ENCODE measurements at regions not wholly inside any gene's neighbourhood (a gene's known extent, or its start where the extent isn't known, plus 50 kb on each side); places are given as distances from the start of the nearest gene placed in this dataset.

- H3K9me3 ChIP-seq (ENCODE audit: control insufficient read depth, insufficient read depth, low read depth, low read length) = no peaks in the 10 kb centered on the region
- no peak overlapping the region for H3K4me3 ChIP-seq (ENCODE audit: low read depth, low read length)
- H3K27me3 ChIP-seq (ENCODE audit: control insufficient read depth, insufficient read depth, low read length) = peaks cover 11% of the 10 kb centered on the region; the same call in 1 of the 2 replicates
- peaks cover 4% of the 10 kb centered on the region; the same call in 1 of the 2 replicates for H3K4me1 ChIP-seq (ENCODE audit: control insufficient read depth, insufficient read depth, low read length)
- no peak overlapping the region for H3K9ac ChIP-seq (ENCODE audit: low read length)
- no peak overlapping the region for H3K27ac ChIP-seq (ENCODE audit: low read depth, low read length)
- no peaks in the 10 kb centered on the region for H3K36me3 ChIP-seq (ENCODE audit: control insufficient read depth, insufficient read depth, low read length)
These were observed 115.5 kb downstream of the PAPOLA start for GRCh38 chr14:96617635-96618034.

DNA sequence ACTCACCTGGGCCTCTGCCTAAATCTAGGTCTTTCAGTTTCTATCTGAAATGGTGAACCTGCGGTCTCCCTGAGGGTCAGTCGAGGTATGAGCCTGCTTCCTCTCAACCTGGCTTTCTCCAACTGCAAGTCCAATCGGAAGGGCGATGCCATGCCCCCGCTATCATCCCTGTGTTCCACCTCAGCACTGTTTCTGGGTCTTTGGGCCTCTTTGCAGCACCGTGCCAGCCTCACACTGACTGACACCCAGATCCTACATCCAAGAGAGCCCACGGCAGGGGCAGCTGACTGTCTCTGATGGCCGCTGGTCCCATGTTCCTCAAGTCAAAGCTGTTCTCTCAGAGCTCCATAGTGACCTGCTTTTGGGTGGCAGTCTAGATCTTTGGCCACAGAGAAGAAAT lies 120.7 kb downstream of the PAPOLA start:
- Histone ChIP-seq H3K36me3 (ENCODE audit: control insufficient read depth, insufficient read depth, low read length) (no peaks in the 10 kb centered on the region), H3K9ac (ENCODE audit: low read length) (no peak overlapping the region), H3K9me3 (ENCODE audit: control insufficient read depth, insufficient read depth, low read depth, low read length) (no peaks in the 10 kb centered on the region), H3K4me3 (ENCODE audit: low read depth, low read length) (no peak overlapping the region), H3K27me3 (ENCODE audit: control insufficient read depth, insufficient read depth, low read length) (peaks cover 1% of the 10 kb centered on the region; the same call in 1 of the 2 replicates), H3K27ac (ENCODE audit: low read depth, low read length) (no peak overlapping the region), H3K4me1 (ENCODE audit: control insufficient read depth, insufficient read depth, low read length) (no peaks in the 10 kb centered on the region)

DNA sequence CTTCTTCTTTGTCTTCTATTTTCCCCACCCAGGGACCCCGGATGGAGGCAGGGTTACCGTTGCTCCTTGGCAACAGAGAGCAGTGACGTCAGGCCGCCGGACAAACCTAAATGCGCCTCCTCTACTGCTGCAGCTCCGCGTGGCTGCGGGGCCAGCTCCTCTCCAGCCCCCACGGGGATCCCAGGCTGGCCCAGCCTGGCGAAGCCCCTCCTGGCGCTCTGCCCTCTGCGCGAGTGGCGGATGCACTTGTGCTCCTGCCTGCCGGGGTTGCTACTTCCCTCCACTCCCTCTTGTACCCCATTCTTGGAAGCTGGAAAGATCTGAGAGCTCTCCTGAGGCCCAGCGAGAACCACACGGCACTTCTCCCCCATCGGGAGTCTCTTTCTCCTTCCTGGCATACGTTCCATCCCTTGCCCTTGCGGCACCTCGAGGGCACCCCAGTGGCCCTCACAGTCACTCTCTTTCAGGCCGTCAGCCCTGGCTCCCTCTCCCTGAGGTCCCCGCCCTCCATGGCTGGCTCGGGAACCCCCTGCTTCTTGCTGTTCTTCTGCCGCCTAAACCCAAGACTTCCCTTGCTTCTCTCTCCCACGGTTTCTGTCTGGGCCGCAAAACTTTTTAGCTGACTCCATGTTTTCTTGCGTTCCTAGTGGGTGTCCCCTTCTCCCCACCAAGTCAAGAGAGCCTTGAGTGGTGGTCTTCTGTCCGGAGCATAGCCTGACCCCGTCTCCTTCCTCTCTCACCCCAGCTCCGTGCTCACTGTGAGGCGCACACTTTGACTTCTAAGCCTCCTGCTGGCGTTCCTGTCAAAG lies 121.7 kb downstream of the PAPOLA start:
- H3K27ac ChIP-seq (ENCODE audit: low read depth, low read length) = no peak overlapping the region
- H3K27me3 ChIP-seq (ENCODE audit: control insufficient read depth, insufficient read depth, low read length) = peaks cover 5% of the 10 kb centered on the region; the same call in 1 of the 2 replicates
- H3K9ac ChIP-seq (ENCODE audit: low read length) = no peak overlapping the region

GRCh38 chr14:96624661-96625425 lies 122.7 kb downstream of the PAPOLA start:
- Histone ChIP-seq H3K9ac (ENCODE audit: low read length) (no peak overlapping the region), H3K4me1 (ENCODE audit: control insufficient read depth, insufficient read depth, low read length) (no peaks in the 10 kb centered on the region), H3K36me3 (ENCODE audit: control insufficient read depth, insufficient read depth, low read length) (no peaks in the 10 kb centered on the region), H3K4me3 (ENCODE audit: low read depth, low read length) (no peak overlapping the region), H3K27ac (ENCODE audit: low read depth, low read length) (no peak overlapping the region), H3K27me3 (ENCODE audit: control insufficient read depth, insufficient read depth, low read length) (peaks cover 5% of the 10 kb centered on the region; the same call in 1 of the 2 replicates), H3K9me3 (ENCODE audit: control insufficient read depth, insufficient read depth, low read depth, low read length) (peaks cover 3% of the 10 kb centered on the region; the same call in 1 of the 2 replicates)

More for the DNA sequence above, 121.7 kb downstream of the PAPOLA start:
- H3K4me1 ChIP-seq (ENCODE audit: control insufficient read depth, insufficient read depth, low read length) = no peaks in the 10 kb centered on the region
- H3K36me3 ChIP-seq (ENCODE audit: control insufficient read depth, insufficient read depth, low read length) = no peaks in the 10 kb centered on the region
- no peak overlapping the region for H3K4me3 ChIP-seq (ENCODE audit: low read depth, low read length)
- no peaks in the 10 kb centered on the region for H3K9me3 ChIP-seq (ENCODE audit: control insufficient read depth, insufficient read depth, low read depth, low read length)

DNA sequence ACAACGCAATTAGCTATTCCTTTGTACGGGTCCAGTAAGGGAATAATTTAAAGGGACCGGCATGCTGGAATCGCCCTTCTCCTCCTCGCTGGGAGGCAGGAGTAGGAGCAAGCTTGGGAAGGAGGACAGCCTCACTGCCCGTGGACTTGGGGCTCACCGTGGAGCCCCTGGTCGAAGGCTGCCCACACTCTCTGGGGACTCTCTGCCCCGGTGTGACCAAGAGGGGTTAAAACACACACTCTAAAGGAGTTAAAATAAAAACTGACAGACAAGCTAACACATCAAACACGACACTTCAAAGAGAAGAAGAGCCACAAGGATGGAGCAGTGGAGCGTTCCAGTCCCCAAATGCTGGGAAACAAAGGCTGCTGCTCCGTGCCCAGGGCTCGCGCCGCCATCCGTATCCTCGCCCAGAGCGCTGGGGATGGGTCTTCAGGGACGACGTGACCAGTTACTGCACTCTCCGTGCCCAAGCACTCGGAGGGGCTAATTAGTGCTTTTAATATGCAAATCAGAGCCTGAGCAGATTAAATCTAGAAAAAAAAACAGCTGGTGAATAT lies 123.3 kb downstream of the PAPOLA start:
- Histone ChIP-seq H3K9me3 (ENCODE audit: control insufficient read depth, insufficient read depth, low read depth, low read length) (peaks cover 7% of the 10 kb centered on the region), H3K27me3 (ENCODE audit: control insufficient read depth, insufficient read depth, low read length) (peaks cover 5% of the 10 kb centered on the region; the same call in 1 of the 2 replicates), H3K9ac (ENCODE audit: low read length) (no peak overlapping the region), H3K36me3 (ENCODE audit: control insufficient read depth, insufficient read depth, low read length) (no peaks in the 10 kb centered on the region), H3K27ac (ENCODE audit: low read depth, low read length) (no peak overlapping the region), H3K4me1 (ENCODE audit: control insufficient read depth, insufficient read depth, low read length) (no peaks in the 10 kb centered on the region), H3K4me3 (ENCODE audit: low read depth, low read length) (no peak overlapping the region)

DNA sequence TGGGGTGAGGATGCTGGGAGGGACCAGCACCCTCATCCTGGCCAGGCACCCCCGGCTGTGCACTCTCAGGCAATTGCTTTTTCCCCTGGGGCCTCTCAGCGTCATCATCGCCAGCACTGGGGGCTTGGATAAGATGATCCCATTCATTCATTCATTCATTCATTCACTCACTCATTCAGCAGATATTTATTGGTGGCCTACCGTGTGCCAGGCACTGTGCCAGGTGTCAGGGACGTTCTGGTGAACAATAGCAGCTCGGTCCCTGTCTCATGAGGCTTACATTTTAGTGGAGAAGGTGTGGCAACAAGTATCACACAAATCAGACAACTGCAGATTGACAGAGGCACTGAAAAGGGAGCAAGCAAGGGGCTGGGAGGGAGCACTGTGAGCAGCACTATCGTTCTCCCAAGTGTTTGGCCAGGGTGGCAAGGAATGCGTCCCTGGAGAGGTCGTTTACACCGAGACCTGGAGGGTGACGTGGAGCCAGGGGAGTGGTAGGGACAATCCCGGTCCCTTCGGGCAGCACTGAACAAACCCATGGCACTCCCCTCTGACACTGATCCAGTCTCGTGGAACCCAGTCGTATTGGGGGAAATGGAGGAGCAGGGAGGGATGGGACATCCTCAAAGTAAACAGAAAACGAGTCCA lies 124.1 kb downstream of the PAPOLA start:
- no peak overlapping the region for H3K4me3 ChIP-seq (ENCODE audit: low read depth, low read length)

GRCh38 chr14:96626916-96627315 lies 124.7 kb downstream of the PAPOLA start:
- Histone ChIP-seq H3K4me3 (ENCODE audit: low read depth, low read length) (no peak overlapping the region), H3K36me3 (ENCODE audit: control insufficient read depth, insufficient read depth, low read length) (no peaks in the 10 kb centered on the region), H3K4me1 (ENCODE audit: control insufficient read depth, insufficient read depth, low read length) (no peaks in the 10 kb centered on the region), H3K27me3 (ENCODE audit: control insufficient read depth, insufficient read depth, low read length) (peaks cover 5% of the 10 kb centered on the region; the same call in 1 of the 2 replicates), H3K9me3 (ENCODE audit: control insufficient read depth, insufficient read depth, low read depth, low read length) (peaks cover 7% of the 10 kb centered on the region), H3K27ac (ENCODE audit: low read depth, low read length) (no peak overlapping the region), H3K9ac (ENCODE audit: low read length) (no peak overlapping the region)

More for the DNA sequence above, 124.1 kb downstream of the PAPOLA start:
- Histone ChIP-seq H3K9me3 (ENCODE audit: control insufficient read depth, insufficient read depth, low read depth, low read length) (peaks cover 7% of the 10 kb centered on the region), H3K27me3 (ENCODE audit: control insufficient read depth, insufficient read depth, low read length) (peaks cover 5% of the 10 kb centered on the region; the same call in 1 of the 2 replicates), H3K36me3 (ENCODE audit: control insufficient read depth, insufficient read depth, low read length) (no peaks in the 10 kb centered on the region), H3K27ac (ENCODE audit: low read depth, low read length) (no peak overlapping the region), H3K4me1 (ENCODE audit: control insufficient read depth, insufficient read depth, low read length) (no peaks in the 10 kb centered on the region), H3K9ac (ENCODE audit: low read length) (no peak overlapping the region)

DNA sequence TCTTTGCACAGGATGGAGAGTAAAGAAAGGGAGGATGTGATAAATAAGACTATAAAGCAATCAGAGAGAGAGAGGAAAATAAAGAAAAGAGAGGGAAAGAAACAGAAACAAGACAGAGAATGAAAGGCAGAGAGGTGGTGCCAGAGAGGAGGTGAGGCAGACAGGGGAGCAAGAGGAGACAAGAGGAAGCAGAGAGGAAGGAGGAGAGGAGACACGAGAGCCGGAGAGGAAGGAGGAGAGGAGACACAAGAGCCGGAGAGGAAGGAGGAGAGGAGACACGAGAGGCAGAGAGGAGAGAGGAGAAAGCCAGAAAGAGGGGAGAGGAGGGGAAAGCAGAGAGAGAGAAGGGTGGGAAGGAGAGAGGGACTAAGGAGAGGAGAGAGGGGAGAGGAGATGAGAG lies 125.2 kb downstream of the PAPOLA start:
- Histone ChIP-seq H3K27ac (ENCODE audit: low read depth, low read length) (no peak overlapping the region), H3K9ac (ENCODE audit: low read length) (no peak overlapping the region), H3K27me3 (ENCODE audit: control insufficient read depth, insufficient read depth, low read length) (peaks cover 5% of the 10 kb centered on the region; the same call in 1 of the 2 replicates), H3K4me3 (ENCODE audit: low read depth, low read length) (no peak overlapping the region), H3K4me1 (ENCODE audit: control insufficient read depth, insufficient read depth, low read length) (no peaks in the 10 kb centered on the region), H3K36me3 (ENCODE audit: control insufficient read depth, insufficient read depth, low read length) (no peaks in the 10 kb centered on the region), H3K9me3 (ENCODE audit: control insufficient read depth, insufficient read depth, low read depth, low read length) (peaks cover 7% of the 10 kb centered on the region)

- Histone ChIP-seq H3K4me1 (ENCODE audit: control insufficient read depth, insufficient read depth, low read length) (no peaks in the 10 kb centered on the region), H3K9ac (ENCODE audit: low read length) (no peak overlapping the region)
These were observed 125.9 kb downstream of the PAPOLA start for GRCh38 chr14:96627811-96628775.

DNA sequence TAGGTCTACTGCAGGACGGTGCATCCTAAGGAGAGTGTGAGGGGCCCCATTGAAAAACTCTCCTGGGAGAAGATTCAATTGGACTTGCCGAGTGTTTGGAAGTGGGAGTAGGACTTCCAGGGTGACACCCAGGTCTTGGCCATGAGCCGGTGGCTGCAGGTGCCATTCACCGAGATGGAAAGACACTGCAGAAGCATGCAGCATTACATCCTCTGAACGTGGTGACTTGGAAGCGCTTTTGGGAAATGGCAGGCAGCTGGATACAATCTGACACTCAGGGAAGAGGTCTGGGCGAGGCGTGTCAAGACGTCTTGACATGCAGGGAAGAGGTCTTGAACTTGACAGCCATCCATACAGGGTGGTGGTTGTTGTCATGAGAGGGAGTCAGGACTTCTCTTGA lies 126.9 kb downstream of the PAPOLA start:
- no peaks in the 10 kb centered on the region for H3K4me1 ChIP-seq (ENCODE audit: control insufficient read depth, insufficient read depth, low read length)
- H3K9me3 ChIP-seq (ENCODE audit: control insufficient read depth, insufficient read depth, low read depth, low read length) = peaks cover 7% of the 10 kb centered on the region
- no peak overlapping the region for H3K27ac ChIP-seq (ENCODE audit: low read depth, low read length)
- H3K9ac ChIP-seq (ENCODE audit: low read length) = no peak overlapping the region
- H3K27me3 ChIP-seq (ENCODE audit: control insufficient read depth, insufficient read depth, low read length) = peaks cover 5% of the 10 kb centered on the region; the same call in 1 of the 2 replicates
- H3K4me3 ChIP-seq (ENCODE audit: low read depth, low read length) = no peak overlapping the region
- H3K36me3 ChIP-seq (ENCODE audit: control insufficient read depth, insufficient read depth, low read length) = no peaks in the 10 kb centered on the region

More at GRCh38 chr14:96627811-96628775, 125.9 kb downstream of the PAPOLA start:
- no peaks in the 10 kb centered on the region for H3K36me3 ChIP-seq (ENCODE audit: control insufficient read depth, insufficient read depth, low read length)
- H3K27me3 ChIP-seq (ENCODE audit: control insufficient read depth, insufficient read depth, low read length) = peaks cover 5% of the 10 kb centered on the region; the same call in 1 of the 2 replicates
- no peak overlapping the region for H3K4me3 ChIP-seq (ENCODE audit: low read depth, low read length)
- peaks cover 7% of the 10 kb centered on the region for H3K9me3 ChIP-seq (ENCODE audit: control insufficient read depth, insufficient read depth, low read depth, low read length)
- no peak overlapping the region for H3K27ac ChIP-seq (ENCODE audit: low read depth, low read length)
